NCI-H345 treated with DMSO at 0.1 percent for 48 hours (cell line): ENCODE measurements at regions not wholly inside any gene's neighbourhood (a gene's known extent, or its start where the extent isn't known, plus 50 kb on each side); places are given as distances from the start of the nearest gene placed in this dataset.
A peak's percentile ranks its signal among the peaks of the same experiment; 100 is the strongest.
"Not testable (repeated sequence)": the region's sequence is repeated elsewhere in the genome, so short reads cannot be mapped to it uniquely, and the experiment has no call there.

Experiments
- DNase-seq: peaks from one replicate; lab custom pipeline; 2025; ENCODE audit not compliant: unreplicated experiment; lab: John Stamatoyannopoulos, UW

- DNase-seq = no peak
Observed at GRCh38 chr2:59249441-59250306, 1008.5 kb upstream of the FANCL start.

DNA sequence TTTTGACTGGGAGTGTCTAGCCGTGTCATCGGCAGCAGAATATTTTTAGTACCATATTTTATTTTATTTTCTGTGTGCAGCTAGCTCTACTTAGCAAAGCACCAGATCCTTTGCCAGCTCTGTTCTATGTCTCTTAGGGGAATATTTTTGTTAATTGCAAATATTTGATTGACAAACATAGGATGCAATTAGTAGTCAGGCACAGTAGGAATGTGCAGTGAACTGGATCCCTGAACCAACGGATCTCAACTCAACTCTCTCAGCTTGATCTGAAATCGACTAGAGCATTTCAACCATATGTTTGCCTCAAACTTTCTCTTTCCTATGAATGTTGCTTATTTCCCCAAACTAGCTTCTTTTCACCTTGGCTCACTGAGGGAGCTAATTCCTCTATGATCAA is 998.0 kb upstream of the FANCL start:
- no peak for DNase-seq

DNA sequence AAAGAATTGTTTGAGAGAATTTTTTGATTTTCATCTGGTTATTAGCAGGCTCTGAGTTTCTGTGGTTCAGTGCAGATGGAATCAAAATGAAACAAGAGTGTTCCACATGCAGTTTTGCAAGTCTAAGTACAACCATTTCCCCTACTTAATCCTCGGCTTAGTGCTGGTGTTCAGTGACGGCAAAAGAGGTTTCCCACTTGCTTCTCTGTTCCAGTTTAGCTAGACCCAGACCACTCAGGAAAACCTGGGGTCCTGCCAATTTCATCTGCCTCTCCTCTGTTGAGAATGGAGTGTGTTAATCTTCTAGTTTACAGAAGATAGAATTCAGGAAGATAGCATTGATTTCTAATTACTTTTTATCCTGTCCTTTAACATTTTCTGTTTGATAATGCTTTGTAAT is 996.2 kb upstream of the FANCL start:
- DNase-seq = no peak

GRCh38 chr2:59236723-59237122 is 995.6 kb upstream of the FANCL start:
- no peak for DNase-seq

GRCh38 chr2:59233920-59234319 is 992.8 kb upstream of the FANCL start:
- no peak for DNase-seq

DNA sequence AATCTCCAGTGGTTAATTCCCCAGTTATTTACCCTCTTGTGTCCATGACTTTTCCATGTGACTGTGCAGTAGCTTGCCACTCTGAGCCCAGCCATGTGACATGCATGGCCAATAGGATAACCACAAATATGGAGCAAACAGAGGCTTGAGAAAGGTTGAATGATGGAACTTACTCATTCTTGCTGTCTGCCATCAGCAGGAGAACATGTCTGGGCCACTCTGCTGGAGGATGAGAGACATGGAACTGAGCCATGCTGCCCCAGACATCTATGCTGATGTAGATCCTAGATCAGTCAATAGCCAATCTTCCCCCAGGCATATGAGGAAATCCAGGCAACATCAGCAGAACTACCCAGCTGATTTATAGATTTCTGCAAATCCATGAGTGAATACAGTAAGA is 992.3 kb upstream of the FANCL start:
- no peak for DNase-seq

- no peak for DNase-seq
Observed at GRCh38 chr2:59232394-59233165, 991.5 kb upstream of the FANCL start.

GRCh38 chr2:59226362-59226761 is 985.2 kb upstream of the FANCL start:
- DNase-seq = not testable (repeated sequence)

GRCh38 chr2:59223742-59224141 is 982.6 kb upstream of the FANCL start:
- no peak for DNase-seq

- peak; percentile 40 for DNase-seq
Observed at GRCh38 chr2:59217360-59217759, 976.2 kb upstream of the FANCL start.

- no peak for DNase-seq
Observed at GRCh38 chr2:59206361-59206760, 965.2 kb upstream of the FANCL start.

GRCh38 chr2:59204040-59204439 is 962.9 kb upstream of the FANCL start:
- DNase-seq = no peak

DNA sequence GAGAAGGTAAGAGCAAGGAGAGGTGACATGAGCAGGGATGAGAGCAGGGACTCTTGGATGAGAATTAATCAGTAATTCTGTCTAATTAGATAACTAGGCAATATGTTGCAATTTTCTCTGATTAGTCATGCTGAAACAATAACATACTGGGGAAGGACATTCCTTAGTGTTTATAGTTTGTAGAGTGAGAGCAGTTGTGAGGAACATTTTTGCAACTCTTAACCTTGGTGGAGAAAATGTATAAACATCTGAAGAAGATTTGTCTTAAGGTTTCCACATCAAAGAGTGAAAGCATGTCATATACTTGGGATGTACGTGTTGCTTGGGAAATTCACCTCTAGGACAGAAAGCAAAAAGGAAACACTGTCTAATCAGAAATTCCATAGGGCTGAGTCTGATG is 955.4 kb upstream of the FANCL start:
- DNase-seq = no peak

- DNase-seq = no peak
Observed at GRCh38 chr2:59195851-59196250, 954.7 kb upstream of the FANCL start.

GRCh38 chr2:59191781-59192180 is 950.7 kb upstream of the FANCL start:
- no peak for DNase-seq

GRCh38 chr2:59190518-59190917 is 949.4 kb upstream of the FANCL start:
- no peak for DNase-seq

DNA sequence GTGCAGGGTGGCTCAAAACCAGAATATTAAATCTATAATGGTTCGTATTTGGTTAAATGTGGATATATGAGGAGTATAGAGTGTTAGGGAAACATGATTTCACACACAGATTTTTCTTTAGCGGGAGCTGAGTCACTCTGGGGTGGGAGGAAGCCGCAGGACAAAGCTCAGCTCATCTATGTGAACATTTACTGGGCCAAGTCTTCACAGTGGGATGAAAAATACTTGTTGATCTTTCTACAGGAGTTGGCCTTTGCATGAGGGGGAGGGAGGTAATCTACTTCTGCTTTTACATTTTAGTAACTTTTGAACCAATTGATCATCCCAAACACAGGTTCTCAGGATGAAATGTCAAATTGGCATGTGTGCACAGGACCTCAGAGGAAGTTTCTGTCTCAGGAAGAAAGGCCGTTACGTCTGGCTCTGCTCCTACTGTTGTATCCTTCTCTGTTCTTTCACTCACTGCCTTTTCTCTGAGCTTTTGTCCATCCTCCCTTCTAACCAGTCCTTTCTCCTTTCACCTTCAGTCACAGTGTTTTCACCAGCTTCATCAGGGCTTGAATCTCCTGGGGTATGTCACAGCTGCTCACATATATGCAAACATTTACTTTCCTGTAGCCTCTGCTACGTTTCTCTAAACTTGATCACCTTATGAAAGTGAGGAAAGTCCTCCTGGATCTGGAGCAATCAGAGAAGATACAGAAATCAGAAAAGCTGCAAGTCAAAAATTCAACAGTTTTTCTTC is 943.3 kb upstream of the FANCL start:
- DNase-seq = no peak

DNA sequence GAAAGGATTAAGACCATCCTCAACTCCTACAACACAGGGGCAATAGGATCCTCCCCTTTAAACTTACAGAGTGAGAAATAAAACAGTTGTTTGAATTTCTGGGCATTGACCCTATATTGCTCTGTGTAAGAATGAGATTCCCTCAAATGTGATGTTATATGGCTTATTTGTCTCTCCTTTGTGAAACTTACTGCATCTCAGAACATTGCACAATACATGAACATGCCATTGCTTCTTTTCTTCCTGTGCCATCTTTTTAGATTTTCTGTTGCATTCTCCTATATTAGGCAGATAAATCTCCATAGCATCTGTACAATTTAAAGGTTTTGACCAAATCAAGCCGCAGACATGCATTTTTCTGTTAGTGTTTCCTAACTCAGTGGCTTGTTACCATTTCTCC is 941.9 kb upstream of the FANCL start:
- no peak for DNase-seq

DNA sequence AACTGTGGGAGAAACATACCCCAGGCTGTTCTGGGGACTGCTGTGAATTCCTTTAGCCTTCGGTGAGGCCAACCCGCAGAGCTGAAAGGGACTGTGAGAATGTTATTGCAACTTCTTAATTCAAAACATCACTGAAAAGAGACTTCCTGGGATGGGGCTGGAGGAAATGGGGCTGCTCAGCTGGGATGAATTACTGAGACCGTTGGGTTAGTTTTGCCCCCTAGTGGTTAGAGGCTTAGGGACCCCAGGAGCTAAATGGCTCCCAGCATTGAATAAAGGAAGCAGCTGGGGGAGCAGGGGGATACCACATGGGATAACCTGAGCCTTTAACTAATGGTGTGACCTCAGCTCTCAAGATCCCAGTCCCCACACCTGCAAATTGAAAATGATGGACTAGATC is 941.1 kb upstream of the FANCL start:
- no peak for DNase-seq

GRCh38 chr2:59181347-59181746 is 940.2 kb upstream of the FANCL start:
- DNase-seq = no peak

- DNase-seq = no peak
Observed at GRCh38 chr2:59180621-59181020, 939.5 kb upstream of the FANCL start.

- DNase-seq = no peak
Observed at GRCh38 chr2:59180111-59180510, 939.0 kb upstream of the FANCL start.
